ENCODE measurements at regions not wholly inside any gene's neighbourhood (a gene's known extent, or its start where the extent isn't known, plus 50 kb on each side); places are given as distances from the start of the nearest gene placed in this dataset.
"Not testable (repeated sequence)": the region's sequence is repeated elsewhere in the genome, so short reads cannot be mapped to it uniquely, and the experiment has no call there.

DNA sequence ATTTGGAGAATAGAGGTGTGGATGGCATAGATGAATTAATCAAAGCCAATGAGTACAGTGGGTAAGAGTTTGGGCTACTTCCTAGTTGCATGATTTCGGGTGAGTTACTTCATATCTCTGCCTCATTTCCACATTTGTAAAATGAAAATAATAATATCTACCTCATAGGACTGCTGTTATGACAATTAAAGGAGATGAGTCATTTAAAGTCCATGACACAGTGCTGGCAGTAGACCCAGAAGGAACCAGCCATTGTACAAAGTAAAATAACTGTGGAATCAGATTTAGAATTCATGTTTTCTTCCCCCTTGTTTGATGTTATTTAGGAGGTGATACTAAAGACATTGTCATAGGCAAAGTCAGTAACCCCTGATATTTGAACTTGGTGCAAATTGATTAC, 139.5 kb upstream of the SLC27A6 start:
- Mint-ChIP-seq H3K27me3 (no peaks in the 10 kb centered on the region), H3K4me1 (ENCODE audit: low read depth) (no peaks in the 10 kb centered on the region), H3K4me3 (no peak overlapping the region), H3K9me3 (peaks cover 9% of the 10 kb centered on the region), H3K36me3 (ENCODE audit: low read depth) (no peaks in the 10 kb centered on the region), H3K27ac (no peak overlapping the region)
- intact Hi-C loops (cut with micrococcal nuclease) = no loop called here

DNA sequence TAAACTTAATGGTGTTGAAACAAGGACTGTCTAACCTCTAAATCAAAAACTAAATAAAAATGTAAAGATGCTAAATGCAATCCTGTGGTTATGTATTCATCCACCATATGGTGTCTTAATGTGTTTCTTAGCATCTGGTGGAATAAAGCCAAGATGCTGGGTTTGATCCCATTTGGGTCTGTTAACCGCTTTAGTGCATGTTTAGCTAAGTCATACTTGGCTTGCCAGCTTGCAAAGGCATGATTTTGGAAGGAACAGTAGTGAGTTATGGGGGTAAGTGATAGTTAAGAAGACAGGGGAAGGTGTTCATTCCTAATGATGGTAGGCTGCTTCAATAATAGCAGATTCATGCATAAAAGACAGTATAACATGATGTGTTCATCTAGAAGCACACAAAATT, 139.0 kb upstream of the SLC27A6 start:
- intact Hi-C loops (cut with micrococcal nuclease) = no loop called here
- Mint-ChIP-seq H3K4me3 (no peak overlapping the region), H3K27ac (no peak overlapping the region), H3K27me3 (no peaks in the 10 kb centered on the region), H3K36me3 (ENCODE audit: low read depth) (no peaks in the 10 kb centered on the region), H3K4me1 (ENCODE audit: low read depth) (no peaks in the 10 kb centered on the region), H3K9me3 (peaks cover 9% of the 10 kb centered on the region)

DNA sequence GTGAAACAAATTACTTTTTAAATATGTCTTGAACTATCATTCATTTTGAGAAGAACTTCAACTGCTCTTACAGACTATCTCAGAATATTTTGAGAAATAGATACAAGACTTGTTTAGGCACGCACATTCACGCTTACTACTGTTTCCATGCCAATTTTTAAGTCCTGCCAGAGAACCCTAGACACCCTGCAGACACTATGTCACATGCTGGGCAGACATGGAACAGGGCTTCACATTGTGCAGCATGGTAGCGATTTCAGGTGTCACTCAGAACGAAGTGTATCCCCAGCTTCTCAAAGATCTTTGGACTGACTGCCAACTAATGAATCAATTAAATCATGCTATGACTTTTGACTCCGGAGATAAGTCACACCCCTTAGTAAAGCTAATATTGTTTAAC, 128.7 kb upstream of the SLC27A6 start:
- Mint-ChIP-seq H3K36me3 (ENCODE audit: low read depth) (no peaks in the 10 kb centered on the region), H3K4me1 (ENCODE audit: low read depth) (no peaks in the 10 kb centered on the region)
- intact Hi-C loops (cut with micrococcal nuclease) = no loop called here

GRCh38 chr5:128838623-128839022, 126.7 kb upstream of the SLC27A6 start:
- intact Hi-C loops (cut with micrococcal nuclease) = no loop called here
- no peak overlapping the region for H3K27ac Mint-ChIP-seq
- no peak overlapping the region for H3K4me3 Mint-ChIP-seq
- H3K27me3 Mint-ChIP-seq = no peaks in the 10 kb centered on the region
- H3K36me3 Mint-ChIP-seq (ENCODE audit: low read depth) = no peaks in the 10 kb centered on the region
- H3K4me1 Mint-ChIP-seq (ENCODE audit: low read depth) = no peaks in the 10 kb centered on the region
- H3K9me3 Mint-ChIP-seq = no peaks in the 10 kb centered on the region

More for the DNA sequence above, 128.7 kb upstream of the SLC27A6 start:
- no peaks in the 10 kb centered on the region for H3K27me3 Mint-ChIP-seq
- no peak overlapping the region for H3K27ac Mint-ChIP-seq
- no peaks in the 10 kb centered on the region for H3K9me3 Mint-ChIP-seq
- no peak overlapping the region for H3K4me3 Mint-ChIP-seq

DNA sequence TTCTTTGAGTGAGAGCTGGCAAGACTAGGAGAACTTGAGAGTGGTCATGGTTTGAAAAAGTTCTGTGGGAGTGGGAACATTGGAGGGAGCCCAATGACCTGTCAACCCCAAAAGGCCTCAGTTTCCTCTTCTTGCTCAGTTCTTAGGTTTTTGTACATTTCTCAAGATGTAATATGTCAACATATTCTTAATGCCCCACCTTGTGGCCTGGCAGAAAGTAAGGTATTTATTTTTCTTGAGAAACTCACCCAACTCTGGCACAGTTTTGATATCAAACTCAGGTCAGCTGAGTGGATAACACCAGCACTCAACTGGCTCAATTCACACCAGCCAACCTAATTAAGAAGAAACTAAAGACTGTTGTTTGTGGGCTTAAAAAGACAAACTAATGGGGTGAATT, 123.0 kb upstream of the SLC27A6 start:
- no peak overlapping the region for H3K27ac Mint-ChIP-seq
- no peaks in the 10 kb centered on the region for H3K27me3 Mint-ChIP-seq
- H3K4me1 Mint-ChIP-seq (ENCODE audit: low read depth) = no peaks in the 10 kb centered on the region
- no peaks in the 10 kb centered on the region for H3K36me3 Mint-ChIP-seq (ENCODE audit: low read depth)
- H3K4me3 Mint-ChIP-seq = no peak overlapping the region
- intact Hi-C loops (cut with micrococcal nuclease) = loop anchor here (10.0 kb wide), 1 partner anchor 627 kb away; no protein-coding TSS in a partner anchor
- H3K9me3 Mint-ChIP-seq = no peaks in the 10 kb centered on the region

GRCh38 chr5:128844354-128844923, 120.8 kb upstream of the SLC27A6 start:
- Mint-ChIP-seq H3K4me1 (ENCODE audit: low read depth) (no peaks in the 10 kb centered on the region), H3K4me3 (no peak overlapping the region), H3K27ac (no peak overlapping the region), H3K27me3 (no peaks in the 10 kb centered on the region), H3K36me3 (ENCODE audit: low read depth) (no peaks in the 10 kb centered on the region), H3K9me3 (peaks cover 7% of the 10 kb centered on the region)
- intact Hi-C loops (cut with micrococcal nuclease) = loop anchor here (10.0 kb wide), 1 partner anchor 630 kb away; no protein-coding TSS in a partner anchor

GRCh38 chr5:128850049-128850448, 115.2 kb upstream of the SLC27A6 start:
- H3K27ac Mint-ChIP-seq = no peak overlapping the region
- H3K27me3 Mint-ChIP-seq = no peaks in the 10 kb centered on the region
- no peaks in the 10 kb centered on the region for H3K36me3 Mint-ChIP-seq (ENCODE audit: low read depth)
- peaks cover 41% of the 10 kb centered on the region for H3K9me3 Mint-ChIP-seq
- intact Hi-C loops (cut with micrococcal nuclease) = no loop called here
- no peaks in the 10 kb centered on the region for H3K4me1 Mint-ChIP-seq (ENCODE audit: low read depth)
- H3K4me3 Mint-ChIP-seq = no peak overlapping the region

DNA sequence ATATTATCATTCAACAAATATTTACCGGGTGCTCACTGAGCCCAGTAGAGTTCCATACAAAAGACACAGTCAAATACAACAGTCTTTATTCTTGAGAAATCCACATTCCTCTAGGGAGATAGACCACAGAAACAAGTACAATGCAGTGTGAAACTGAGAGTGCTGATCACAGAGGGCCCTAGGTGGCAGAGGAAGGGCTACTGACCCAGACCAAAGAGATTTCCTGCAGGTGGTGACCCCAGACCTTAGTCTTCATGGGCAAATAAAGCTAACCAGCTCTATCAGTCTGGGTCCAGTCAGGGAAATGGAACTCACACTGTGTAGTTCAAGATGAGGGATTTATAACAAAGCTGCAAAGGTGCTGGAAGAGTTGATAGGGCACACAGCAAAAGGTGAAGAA, 110.4 kb upstream of the SLC27A6 start:
- no peak overlapping the region for H3K4me3 Mint-ChIP-seq
- no peaks in the 10 kb centered on the region for H3K36me3 Mint-ChIP-seq (ENCODE audit: low read depth)
- no peak overlapping the region for H3K27ac Mint-ChIP-seq
- H3K9me3 Mint-ChIP-seq = peaks cover 29% of the 10 kb centered on the region
- no peaks in the 10 kb centered on the region for H3K4me1 Mint-ChIP-seq (ENCODE audit: low read depth)
- intact Hi-C loops (cut with micrococcal nuclease) = no loop called here
- H3K27me3 Mint-ChIP-seq = no peaks in the 10 kb centered on the region

DNA sequence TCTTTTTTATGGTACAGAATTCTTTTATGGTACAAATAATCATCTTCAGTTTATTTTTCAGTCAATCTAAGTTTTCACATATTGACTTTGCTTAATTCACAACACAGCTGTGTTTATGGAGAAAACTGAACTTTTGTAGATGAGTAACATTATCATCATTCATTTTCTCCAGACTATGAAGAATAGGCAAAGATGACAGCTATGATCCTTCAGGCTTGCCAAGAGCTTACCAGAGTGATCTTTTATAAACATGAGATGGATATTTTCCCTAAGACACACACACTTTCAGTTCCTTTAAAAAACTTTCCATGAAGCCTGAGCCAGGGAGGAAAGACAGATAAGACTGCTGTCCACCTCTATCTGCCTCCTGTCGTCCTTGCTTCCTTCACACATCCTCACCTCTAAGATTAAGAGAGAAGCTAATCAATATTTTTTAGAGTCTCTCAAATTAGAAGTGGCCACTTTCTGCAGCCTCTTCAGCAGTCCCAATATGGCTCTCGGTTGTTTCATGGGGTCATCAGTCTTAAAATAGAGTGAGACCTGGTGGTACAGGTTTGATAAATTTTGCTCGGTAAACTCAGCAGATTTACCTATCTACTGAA, 108.1 kb upstream of the SLC27A6 start:
- Mint-ChIP-seq H3K9me3 (peaks cover 16% of the 10 kb centered on the region), H3K36me3 (ENCODE audit: low read depth) (no peaks in the 10 kb centered on the region), H3K4me3 (no peak overlapping the region), H3K27me3 (no peaks in the 10 kb centered on the region), H3K27ac (no peak overlapping the region), H3K4me1 (ENCODE audit: low read depth) (no peaks in the 10 kb centered on the region)
- intact Hi-C loops (cut with micrococcal nuclease) = no loop called here

GRCh38 chr5:128858995-128859394, 106.3 kb upstream of the SLC27A6 start:
- Mint-ChIP-seq H3K36me3 (ENCODE audit: low read depth) (no peaks in the 10 kb centered on the region), H3K9me3 (peaks cover 9% of the 10 kb centered on the region), H3K4me1 (ENCODE audit: low read depth) (no peaks in the 10 kb centered on the region), H3K4me3 (no peak overlapping the region), H3K27me3 (no peaks in the 10 kb centered on the region), H3K27ac (no peak overlapping the region)
- intact Hi-C loops (cut with micrococcal nuclease) = no loop called here

DNA sequence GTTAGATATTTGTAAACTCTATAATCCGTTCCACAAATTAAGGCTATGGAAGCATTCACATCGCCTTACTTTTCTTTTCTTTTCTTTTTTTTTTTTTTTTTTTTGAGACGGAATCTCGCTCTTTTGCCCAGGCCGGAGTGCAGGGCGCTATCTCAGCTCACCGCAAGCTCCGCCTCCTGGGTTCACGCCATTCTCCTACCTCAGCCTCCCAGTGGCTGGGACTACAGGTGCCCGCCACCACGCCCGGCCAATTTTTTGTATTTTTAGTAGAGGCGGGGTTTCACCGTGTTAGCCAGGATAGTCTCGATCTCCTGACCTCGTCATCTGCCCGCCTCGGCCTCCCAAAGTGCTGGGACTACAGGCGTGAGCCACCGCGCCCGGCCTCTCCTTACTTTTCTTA, 104.1 kb upstream of the SLC27A6 start:
- H3K36me3 Mint-ChIP-seq (ENCODE audit: low read depth); H3K4me3 Mint-ChIP-seq; H3K9me3 Mint-ChIP-seq; H3K27me3 Mint-ChIP-seq; H3K4me1 Mint-ChIP-seq (ENCODE audit: low read depth); intact Hi-C loops (cut with micrococcal nuclease); H3K27ac Mint-ChIP-seq: not testable (repeated sequence)

DNA sequence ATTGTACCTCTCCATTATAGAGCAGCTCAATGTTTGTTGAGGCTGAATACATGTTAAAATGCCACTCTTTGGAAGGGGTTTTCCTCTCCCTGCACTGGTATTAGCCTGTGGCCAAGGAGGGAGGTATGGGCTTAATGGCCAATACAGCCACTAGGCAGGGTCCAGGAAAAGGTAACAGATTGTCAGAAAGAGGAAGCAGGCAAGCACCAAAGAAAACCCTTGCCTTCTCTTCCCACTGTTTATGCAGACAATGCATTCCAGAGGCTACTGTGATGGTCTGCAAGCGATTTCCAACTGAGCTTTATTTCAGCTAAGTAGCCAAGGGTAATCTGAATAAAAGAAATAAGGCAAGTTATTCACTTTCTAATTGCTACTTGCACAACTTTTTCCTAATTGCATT, 95.3 kb upstream of the SLC27A6 start:
- Mint-ChIP-seq H3K36me3 (ENCODE audit: low read depth) (no peaks in the 10 kb centered on the region), H3K27ac (no peak overlapping the region)

DNA sequence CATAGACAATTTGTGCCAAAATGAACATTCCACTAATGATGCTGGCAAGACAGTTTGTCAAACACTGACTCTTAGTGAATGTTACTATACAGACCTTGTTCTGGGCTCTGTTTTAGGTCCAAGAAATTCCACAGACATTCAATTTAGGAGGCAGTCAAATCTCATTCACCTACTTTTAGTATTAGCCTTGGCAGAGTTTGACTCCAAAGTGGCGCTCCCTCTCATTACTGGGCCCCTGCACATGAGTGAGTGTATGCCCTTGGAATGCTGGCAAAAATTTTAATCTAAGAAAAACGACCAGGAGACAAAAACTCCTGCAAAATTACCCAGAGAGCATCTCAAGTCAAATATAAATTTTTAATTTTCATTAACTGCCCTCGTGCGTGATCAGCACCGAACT, 94.9 kb upstream of the SLC27A6 start:
- Mint-ChIP-seq H3K9me3 (no peaks in the 10 kb centered on the region), H3K27ac (no peak overlapping the region), H3K4me1 (ENCODE audit: low read depth) (no peaks in the 10 kb centered on the region), H3K36me3 (ENCODE audit: low read depth) (no peaks in the 10 kb centered on the region), H3K4me3 (no peak overlapping the region), H3K27me3 (no peaks in the 10 kb centered on the region)
- intact Hi-C loops (cut with micrococcal nuclease) = no loop called here

More for the DNA sequence above, 95.3 kb upstream of the SLC27A6 start:
- intact Hi-C loops (cut with micrococcal nuclease) = no loop called here
- no peaks in the 10 kb centered on the region for H3K27me3 Mint-ChIP-seq
- no peak overlapping the region for H3K4me3 Mint-ChIP-seq
- no peaks in the 10 kb centered on the region for H3K4me1 Mint-ChIP-seq (ENCODE audit: low read depth)
- no peaks in the 10 kb centered on the region for H3K9me3 Mint-ChIP-seq

GRCh38 chr5:128870923-128871322, 94.4 kb upstream of the SLC27A6 start:
- H3K27ac Mint-ChIP-seq = no peak overlapping the region
- H3K36me3 Mint-ChIP-seq (ENCODE audit: low read depth) = no peaks in the 10 kb centered on the region
- intact Hi-C loops (cut with micrococcal nuclease) = no loop called here
- no peaks in the 10 kb centered on the region for H3K27me3 Mint-ChIP-seq
- no peaks in the 10 kb centered on the region for H3K4me1 Mint-ChIP-seq (ENCODE audit: low read depth)
- no peaks in the 10 kb centered on the region for H3K9me3 Mint-ChIP-seq
- H3K4me3 Mint-ChIP-seq = no peak overlapping the region

Measured in dendritic cell treated with granulocyte-macrophage colony-stimulating factor and Interleukin-4, amounts not matched to agents 40 ng/mL and 50 ng/mL, for 4 days (primary cell).